ENCODE measurements at regions not wholly inside any gene's neighbourhood (a gene's known extent, or its start where the extent isn't known, plus 50 kb on each side); places are given as distances from the start of the nearest gene placed in this dataset.

- TF ChIP-seq CTCF (conservative IDR thresholded peaks at IDR 0.05 in 1 of 2, IDR thresholded peaks at IDR 0.05 in 1 of 2; ENCODE audit: extremely low read depth in 1 of 2, insufficient read depth in 1 of 2, low read depth in 1 of 2, low read length in 2 of 2) (no peak), EZH2 (IDR thresholded peaks at IDR 0.05; ENCODE audit: borderline replicate concordance, low read length) (no peak)
Observed at GRCh38 chr18:57853864-57854263, 50.7 kb upstream of the ATP8B1 start.

Data from mammary epithelial cell (primary cell).